Activated B cell treated with CpG ODN at 0.5 μM for 24 hours (primary cell): ENCODE measurements at regions not wholly inside any gene's neighbourhood (a gene's known extent, or its start where the extent isn't known, plus 50 kb on each side); places are given as distances from the start of the nearest gene placed in this dataset.

ENCODE experiments used
- ATAC-seq: fragments of 200-7000 bp; cut with Tn5 transposase; one replicate; pipeline ENCODE4 v1.10.0; 2021; ENCODE audit warnings: low read depth, mild to moderate bottlenecking, moderate library complexity
- CTCF ChIA-PET: fragments of 350-600 bp; sonication (Branson Sonifier 250); formaldehyde crosslinking; loops from one replicate; lab custom pipeline; 2021; ENCODE audit warnings: antibody characterized with exemption; lab: Charles Lee
- POLR2A ChIA-PET: fragments of 350-600 bp; sonication (Branson Sonifier 250); formaldehyde crosslinking; loops from one replicate; lab custom pipeline; 2021; ENCODE audit warnings: antibody characterized with exemption; lab: Charles Lee
- DNase-seq: peaks from one replicate; pipeline ENCODE4 v3.0.0; 2022
- H3K27ac Mint-ChIP-seq: one replicate; pipeline ENCODE4 v1.8.0; 2020; ENCODE audit warnings: mixed read lengths
- H3K27me3 Mint-ChIP-seq: one replicate; pipeline ENCODE4 v1.8.0; 2021; ENCODE audit warnings: mixed read lengths
- H3K36me3 Mint-ChIP-seq: one replicate; pipeline ENCODE4 v1.8.0; 2021; ENCODE audit warnings: low read depth, mixed read lengths
- H3K4me1 Mint-ChIP-seq: one replicate; pipeline ENCODE4 v1.8.0; 2021; ENCODE audit warnings: mixed read lengths
- H3K4me3 Mint-ChIP-seq: one replicate; pipeline ENCODE4 v1.8.0; 2020; ENCODE audit warnings: mild to moderate bottlenecking, mixed read lengths
- H3K9me3 Mint-ChIP-seq: one replicate; pipeline ENCODE4 v1.8.0; 2020; ENCODE audit warnings: mixed read lengths
- CTCF ChIP-seq: fragments of 200-600 bp; IDR thresholded peaks from one replicate; pipeline ENCODE4 v1.8.0; 2022; ENCODE audit warnings: antibody characterized with exemption, mild to moderate bottlenecking
- intact Hi-C: fragments of 100-400 bp; cut with micrococcal nuclease; formaldehyde crosslinking; loops from one replicate; pipeline ENCODE4 v1.15.1; 2024

GRCh38 chr21:22343721-22344120 lies 1345.5 kb downstream of the NCAM2 start:
- intact Hi-C loops = no loop called here
- Mint-ChIP-seq H3K9me3 (peaks cover 19% of the 10 kb centered on the region), H3K4me1 (no peaks in the 10 kb centered on the region), H3K36me3 (no peaks in the 10 kb centered on the region), H3K27me3 (no peaks in the 10 kb centered on the region), H3K27ac (no peak overlapping the region), H3K4me3 (no peak overlapping the region)
- ChIA-PET CTCF (no interaction called here), POLR2A (no interaction called here)
- no peak for DNase-seq
- ATAC-seq = no peak
- TF ChIP-seq CTCF = no peak

GRCh38 chr21:22345624-22346023 lies 1347.4 kb downstream of the NCAM2 start:
- DNase-seq = no peak
- no peaks in the 10 kb centered on the region for H3K4me1 Mint-ChIP-seq

GRCh38 chr21:22346576-22346975 lies 1348.4 kb downstream of the NCAM2 start:
- intact Hi-C loops = no loop called here
- H3K27ac Mint-ChIP-seq = no peak overlapping the region
- no peaks in the 10 kb centered on the region for H3K4me1 Mint-ChIP-seq
- no peak for TF ChIP-seq CTCF
- DNase-seq (no peak), ATAC-seq (no peak)
- H3K9me3 Mint-ChIP-seq = peaks cover 9% of the 10 kb centered on the region
- H3K27me3 Mint-ChIP-seq = no peaks in the 10 kb centered on the region
- CTCF ChIA-PET = no interaction called here
- H3K4me3 Mint-ChIP-seq = no peak overlapping the region
- H3K36me3 Mint-ChIP-seq = no peaks in the 10 kb centered on the region
- POLR2A ChIA-PET = no interaction called here

More at GRCh38 chr21:22345624-22346023, 1347.4 kb downstream of the NCAM2 start:
- no peak for TF ChIP-seq CTCF
- ChIA-PET CTCF (no interaction called here), POLR2A (no interaction called here)
- H3K36me3 Mint-ChIP-seq = no peaks in the 10 kb centered on the region
- no peak overlapping the region for H3K27ac Mint-ChIP-seq
- H3K9me3 Mint-ChIP-seq = peaks cover 14% of the 10 kb centered on the region
- no peak for ATAC-seq
- H3K4me3 Mint-ChIP-seq = no peak overlapping the region
- intact Hi-C loops = no loop called here
- H3K27me3 Mint-ChIP-seq = no peaks in the 10 kb centered on the region

GRCh38 chr21:22351076-22351475 lies 1352.9 kb downstream of the NCAM2 start:
- intact Hi-C loops = no loop called here
- ChIA-PET CTCF (no interaction called here), POLR2A (no interaction called here)
- no peaks in the 10 kb centered on the region for H3K4me1 Mint-ChIP-seq
- no peak for TF ChIP-seq CTCF
- H3K27ac Mint-ChIP-seq = no peak overlapping the region
- peaks cover 7% of the 10 kb centered on the region for H3K9me3 Mint-ChIP-seq
- no peak overlapping the region for H3K4me3 Mint-ChIP-seq
- ATAC-seq (no peak), DNase-seq (no peak)
- H3K36me3 Mint-ChIP-seq = no peaks in the 10 kb centered on the region
- no peaks in the 10 kb centered on the region for H3K27me3 Mint-ChIP-seq

GRCh38 chr21:22352088-22352487 lies 1353.9 kb downstream of the NCAM2 start:
- Mint-ChIP-seq H3K4me1 (no peaks in the 10 kb centered on the region), H3K27ac (no peak overlapping the region), H3K9me3 (peaks cover 5% of the 10 kb centered on the region), H3K36me3 (no peaks in the 10 kb centered on the region), H3K27me3 (no peaks in the 10 kb centered on the region), H3K4me3 (no peak overlapping the region)
- intact Hi-C loops = no loop called here
- no peak for TF ChIP-seq CTCF
- CTCF ChIA-PET = no interaction called here
- ATAC-seq (no peak), DNase-seq (no peak)
- POLR2A ChIA-PET = no interaction called here
